GM18511 (cell line): ENCODE measurements at regions not wholly inside any gene's neighbourhood (a gene's known extent, or its start where the extent isn't known, plus 50 kb on each side); places are given as distances from the start of the nearest gene placed in this dataset.

Source experiments
- ATAC-seq: cut with Tn5 transposase; IDR thresholded peaks from one replicate; pipeline ENCODE4 v1.9.1; 2021; ENCODE audit warnings: mild to moderate bottlenecking, moderate library complexity; ENCODE audit not compliant: unreplicated experiment

DNA sequence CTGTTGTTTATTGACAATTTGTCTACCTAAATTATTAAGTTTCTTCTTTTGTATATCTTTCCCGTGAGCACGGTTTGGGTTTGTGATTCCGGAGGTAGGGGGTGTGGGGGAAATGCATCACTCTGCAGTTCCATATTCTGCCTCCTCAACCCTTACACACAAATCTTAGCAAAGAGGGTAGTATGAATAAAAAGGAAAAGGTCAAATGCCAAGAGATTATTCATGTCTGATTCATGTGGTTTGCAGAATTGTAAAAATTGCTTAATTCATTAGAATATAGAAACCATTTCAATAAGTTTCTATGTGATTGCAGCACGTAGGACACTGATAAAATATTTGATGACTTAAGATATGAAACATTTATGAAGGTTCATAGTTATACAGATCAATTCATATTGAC, 601.9 kb downstream of the SEMA5A start:
- no peak for ATAC-seq

DNA sequence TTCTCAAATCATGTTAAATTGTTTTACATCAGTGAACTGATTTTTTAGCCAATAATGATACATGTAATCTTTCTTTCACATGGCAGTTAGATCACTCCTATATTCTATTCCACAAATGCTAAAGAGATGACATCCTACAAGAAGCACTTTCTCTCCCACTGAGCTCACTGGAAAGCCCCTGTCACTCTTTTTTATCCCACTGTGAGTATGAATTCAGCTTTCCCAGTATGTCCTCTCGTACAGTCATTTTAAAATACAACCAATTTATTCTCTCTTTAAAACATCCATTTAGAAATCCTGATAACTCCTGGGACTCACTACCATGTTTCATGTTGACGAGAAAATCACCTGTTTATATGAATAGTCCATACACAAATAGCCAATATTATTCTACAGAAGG, 599.9 kb downstream of the SEMA5A start:
- ATAC-seq: no peak

DNA sequence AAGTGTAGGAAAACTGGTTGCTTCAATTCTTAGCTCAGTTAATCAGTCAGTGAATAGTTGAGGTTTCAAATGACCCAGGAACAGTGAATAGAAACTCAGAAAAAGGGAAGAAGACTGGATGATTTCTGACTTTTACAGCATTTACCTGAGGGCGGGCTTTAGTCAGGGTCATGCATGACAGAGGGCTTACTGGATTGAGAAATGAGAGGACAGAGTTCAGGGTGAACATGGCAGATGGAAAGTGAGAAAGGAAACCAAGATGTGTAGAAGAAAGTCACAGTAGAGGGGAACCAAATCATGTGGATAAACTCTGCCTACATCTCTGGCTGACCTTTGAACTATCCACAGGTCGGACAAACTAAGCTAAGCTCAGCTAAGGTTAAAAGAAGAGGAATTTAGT, 596.0 kb downstream of the SEMA5A start:
- peak; percentile 92 for ATAC-seq

DNA sequence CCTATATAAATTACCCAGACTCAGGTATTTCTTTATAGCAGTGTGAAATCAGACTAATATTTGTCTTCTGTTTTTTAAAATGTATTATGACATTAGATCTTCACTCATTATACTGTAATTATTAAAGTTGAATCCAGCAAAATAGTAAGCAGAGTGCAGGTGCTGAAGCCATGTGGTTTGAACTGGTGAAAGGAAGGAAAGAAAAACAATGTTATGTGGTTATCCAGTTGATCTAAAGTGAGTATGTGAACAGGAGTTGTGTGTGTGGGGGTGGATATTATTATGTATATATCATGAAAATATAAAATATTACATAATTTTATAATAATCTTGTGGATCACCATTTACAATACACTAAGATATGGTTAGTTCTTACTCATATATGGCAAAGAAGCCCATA, 593.7 kb downstream of the SEMA5A start:
- no peak for ATAC-seq

DNA sequence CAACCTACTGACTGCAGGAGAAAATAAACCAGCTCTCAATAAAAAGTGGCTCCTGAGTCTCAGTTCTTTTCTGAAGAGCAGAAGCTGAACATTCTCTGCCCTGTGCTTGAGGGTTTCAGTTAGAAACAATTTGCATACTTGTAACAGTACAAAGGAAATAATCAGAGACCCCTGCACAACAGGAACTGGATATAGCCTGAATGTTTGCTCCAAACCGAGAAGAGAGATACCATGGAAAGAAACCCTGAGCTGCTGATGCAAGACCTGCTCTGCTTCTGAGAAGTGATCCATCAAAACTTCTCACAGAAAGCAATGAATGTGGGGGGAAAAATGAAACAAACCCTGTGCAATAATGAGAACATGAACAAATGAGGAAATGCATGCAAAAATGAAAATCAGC, 592.9 kb downstream of the SEMA5A start:
- ATAC-seq: no peak

DNA sequence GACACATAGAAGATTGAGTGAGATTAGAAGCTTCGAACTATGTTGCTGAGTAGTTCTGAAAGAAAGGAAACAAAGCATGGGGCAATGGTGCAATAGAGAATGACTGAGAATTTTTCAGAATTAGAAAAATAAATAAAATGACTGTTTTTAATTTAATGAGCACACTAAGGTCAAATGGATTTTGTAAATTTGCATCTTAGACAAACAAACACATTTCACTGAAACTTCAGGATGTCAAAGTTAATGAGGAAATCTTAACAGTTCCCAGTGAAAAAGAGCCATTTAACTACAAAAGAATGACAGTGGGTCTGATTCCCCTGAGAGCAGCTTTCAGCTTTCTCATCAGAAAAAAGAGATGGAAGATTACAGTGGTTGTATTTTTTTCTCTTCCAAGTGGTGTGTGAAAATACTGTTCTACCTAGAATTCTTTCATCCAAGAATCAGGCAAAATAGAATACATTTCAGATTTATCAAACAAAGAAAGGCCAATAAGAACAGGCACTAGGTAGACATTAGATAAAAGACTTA, 591.9 kb downstream of the SEMA5A start:
- no peak for ATAC-seq

DNA sequence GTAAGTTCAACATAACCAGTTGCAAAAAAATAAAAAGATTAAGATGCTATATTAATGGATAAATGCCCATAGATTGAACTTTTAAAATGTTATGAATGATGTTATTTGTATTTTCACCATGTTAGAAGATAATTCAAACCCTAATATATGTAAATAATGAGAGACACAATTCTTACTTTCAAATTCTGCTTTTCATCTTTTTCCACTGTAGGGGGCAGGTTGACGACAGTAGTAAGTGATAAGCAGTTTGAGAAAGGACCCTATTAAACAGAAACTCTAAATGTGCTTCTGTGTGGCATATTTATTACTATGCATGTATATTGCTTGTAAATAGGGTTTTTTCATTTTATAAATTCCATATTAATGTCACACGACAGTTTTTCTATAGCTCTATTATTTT, 591.1 kb downstream of the SEMA5A start:
- ATAC-seq: no peak

DNA sequence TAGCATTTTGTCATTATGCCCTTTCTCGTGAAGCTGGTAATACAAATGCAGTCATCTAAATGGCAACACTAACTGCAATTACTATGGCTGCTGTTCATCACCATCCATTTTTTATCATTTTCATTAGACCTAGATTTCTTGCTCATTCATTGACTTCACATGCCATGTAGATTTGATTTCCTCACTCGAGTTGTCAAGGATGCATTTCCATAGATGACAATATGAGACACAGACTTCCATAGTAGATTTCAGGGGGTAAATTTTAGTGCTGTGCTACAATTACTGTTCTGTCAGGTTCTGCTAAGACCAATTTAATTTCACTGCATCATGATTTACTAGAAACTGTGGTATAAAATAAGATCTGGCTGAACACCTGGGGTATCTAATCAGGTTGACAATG, 589.2 kb downstream of the SEMA5A start:
- ATAC-seq: no peak

DNA sequence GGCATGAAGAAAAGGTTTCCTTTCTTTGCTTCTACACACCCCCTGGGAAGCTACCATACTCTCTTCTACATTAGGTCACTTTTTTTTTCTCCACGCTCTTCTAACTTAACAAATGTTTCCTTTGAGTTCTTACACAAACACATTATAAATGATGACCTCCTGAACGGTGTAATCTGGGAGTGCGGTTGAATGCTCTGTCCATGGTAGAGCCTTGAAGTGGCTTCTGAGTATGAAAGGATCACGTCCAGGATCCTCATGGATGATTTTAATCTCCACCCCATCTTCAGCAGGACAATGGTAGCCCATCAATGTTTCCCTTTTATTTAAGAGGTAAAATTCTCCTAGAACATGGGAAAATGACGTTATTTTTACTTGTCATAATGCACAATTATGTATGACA, 587.3 kb downstream of the SEMA5A start:
- no peak for ATAC-seq

DNA sequence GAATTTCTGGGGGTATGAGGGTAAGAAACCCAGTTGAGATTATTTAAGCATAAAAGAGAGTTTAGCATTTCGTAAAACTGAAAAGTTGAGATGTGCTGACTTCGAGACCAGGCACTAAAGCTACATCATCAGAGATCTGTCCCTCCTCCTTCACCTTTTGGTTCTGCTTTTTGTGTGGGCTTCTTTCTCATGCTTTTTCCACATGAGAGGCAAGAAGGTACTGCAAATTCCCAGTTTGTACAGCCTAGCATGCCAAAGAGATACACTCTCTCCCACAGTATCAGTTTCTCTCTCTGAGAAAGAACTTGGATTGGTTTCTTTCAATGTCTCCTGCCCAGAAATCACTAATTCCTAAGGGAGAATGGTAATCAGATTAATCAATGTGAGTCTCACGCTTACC, 584.7 kb downstream of the SEMA5A start:
- ATAC-seq: no peak

DNA sequence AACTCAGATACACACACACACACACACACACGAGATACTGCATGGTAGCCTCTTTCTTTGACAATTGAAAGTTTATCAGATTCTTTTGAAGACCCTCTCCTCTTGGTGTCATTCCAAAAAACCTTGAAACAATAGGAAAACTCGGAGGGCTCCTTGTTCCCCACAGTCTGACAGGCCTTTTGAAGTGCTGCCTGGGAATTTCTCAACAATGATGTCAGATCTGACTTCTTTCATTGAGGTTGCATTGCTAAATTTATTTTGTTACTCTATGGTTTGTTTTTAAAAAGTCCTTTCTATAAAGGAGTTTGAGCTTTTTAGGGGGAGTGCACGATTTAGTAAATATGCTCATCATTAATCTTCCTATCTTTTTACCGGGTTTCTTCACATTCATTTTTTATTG, 583.9 kb downstream of the SEMA5A start:
- no peak for ATAC-seq

DNA sequence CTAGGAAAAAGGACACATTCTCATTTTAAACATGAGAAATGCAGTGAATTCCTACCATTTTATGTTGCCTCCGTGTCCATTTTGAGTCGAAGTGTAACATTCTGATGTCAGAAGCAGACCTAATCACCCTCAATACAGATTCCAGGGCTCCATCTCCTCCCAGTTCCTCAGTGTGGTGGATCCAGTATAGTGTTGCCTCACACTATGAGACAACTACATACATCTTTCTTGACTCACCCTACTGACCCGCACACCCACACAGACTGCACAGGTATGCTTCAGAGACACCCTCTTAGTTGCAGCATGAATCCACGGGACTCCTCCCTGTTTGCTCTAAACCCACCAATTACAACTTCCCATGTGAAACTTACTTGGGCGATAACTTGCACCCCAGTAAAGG, 564.9 kb downstream of the SEMA5A start:
- ATAC-seq: no peak

DNA sequence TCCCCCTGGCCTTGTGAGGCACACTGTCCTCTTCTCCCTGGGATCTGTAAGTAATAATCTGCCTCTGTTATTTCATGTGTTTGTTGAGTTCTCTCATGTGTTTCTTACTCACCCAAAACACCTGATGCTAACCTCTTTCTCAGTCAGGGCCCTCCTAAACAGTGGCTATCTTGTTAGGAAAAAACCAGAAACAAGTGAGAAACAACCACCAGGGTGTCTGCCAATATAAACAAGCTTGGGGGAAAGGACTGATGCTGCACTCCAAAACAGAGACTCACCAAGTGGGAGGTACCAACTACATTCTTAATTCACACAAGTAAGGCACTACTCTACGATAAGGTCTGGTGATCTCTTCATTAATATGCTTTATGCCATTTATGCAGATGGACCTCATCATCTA, 564.4 kb downstream of the SEMA5A start:
- ATAC-seq: no peak

DNA sequence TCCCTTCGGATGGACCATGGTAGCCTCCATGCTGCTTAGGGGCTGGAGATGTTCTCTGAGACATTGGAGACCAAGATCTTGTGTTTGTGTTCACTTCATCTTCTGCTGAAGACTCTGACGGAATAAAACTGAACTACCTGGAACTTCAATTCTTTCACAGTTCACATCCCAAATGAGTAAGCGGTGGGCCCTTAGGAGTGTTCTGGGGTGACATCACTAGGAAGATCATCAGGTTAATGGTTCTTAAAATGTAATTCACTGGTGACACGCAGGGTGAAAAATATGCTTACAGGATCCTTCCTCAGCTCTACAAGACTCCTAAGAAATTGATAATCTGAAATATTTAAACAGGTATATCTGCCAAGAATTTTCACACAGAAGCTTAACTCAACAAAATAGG, 561.5 kb downstream of the SEMA5A start:
- ATAC-seq: no peak
